Activated T-helper 2 cell treated with anti-CD3 and anti-CD28 coated beads, Interferon-gamma antibody, Interleukin-2, Interleukin-4, amounts not matched to agents 10 μg/mL and 5 μg/mL and 100 μg/mL, durations not matched to agents 14 hours and 24 hours and 36 hours (primary cell): ENCODE measurements at regions not wholly inside any gene's neighbourhood (a gene's known extent, or its start where the extent isn't known, plus 50 kb on each side); places are given as distances from the start of the nearest gene placed in this dataset.

ENCODE experiments used
- DNase-seq: peaks from one replicate; pipeline ENCODE4 v3.0.0; 2021; ENCODE audit warnings: low spot score
- H3K27ac Mint-ChIP-seq: one replicate; pipeline ENCODE4 v1.8.0; 2021; ENCODE audit warnings: mixed read lengths
- H3K27me3 Mint-ChIP-seq: one replicate; pipeline ENCODE4 v1.8.0; 2021; ENCODE audit warnings: low read depth, mixed read lengths
- H3K36me3 Mint-ChIP-seq: one replicate; pipeline ENCODE4 v1.8.0; 2021; ENCODE audit warnings: low read depth, mixed read lengths
- H3K4me1 Mint-ChIP-seq: one replicate; pipeline ENCODE4 v1.8.0; 2021; ENCODE audit warnings: low read depth, mixed read lengths
- H3K4me3 Mint-ChIP-seq: one replicate; pipeline ENCODE4 v1.8.0; 2021; ENCODE audit warnings: low read depth, mild to moderate bottlenecking, moderate library complexity, mixed read lengths
- H3K9me3 Mint-ChIP-seq: one replicate; pipeline ENCODE4 v1.8.0; 2021; ENCODE audit warnings: mixed read lengths
- intact Hi-C: fragments of 100-400 bp; cut with micrococcal nuclease; formaldehyde crosslinking; loops from one replicate; pipeline ENCODE4 v1.15.1; 2023

DNA sequence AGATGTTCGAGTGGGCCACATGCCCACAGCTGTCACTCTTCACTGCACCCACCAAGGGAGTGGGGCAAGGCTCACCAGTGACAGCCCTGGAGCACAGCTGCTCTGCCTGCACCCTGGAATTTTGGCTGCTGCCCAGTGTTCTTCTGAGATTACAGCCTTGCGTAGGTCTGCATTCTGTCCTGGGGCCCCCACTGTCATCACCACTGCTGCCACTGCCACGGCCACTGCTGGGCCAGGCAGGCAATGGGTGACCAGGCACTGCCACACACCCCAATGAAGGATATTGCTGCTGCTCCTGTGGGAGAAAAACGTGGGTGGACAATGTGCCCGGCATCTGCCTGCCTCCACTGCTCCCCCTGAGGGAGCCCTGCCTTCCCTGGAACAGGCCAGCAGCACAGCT is 1717.0 kb downstream of the TP53TG3F start:
- DNase-seq = no peak
- Mint-ChIP-seq H3K9me3 (peaks cover 53% of the 10 kb centered on the region), H3K36me3 (no peaks in the 10 kb centered on the region), H3K4me3 (no peak overlapping the region), H3K27me3 (no peaks in the 10 kb centered on the region), H3K27ac (no peak overlapping the region), H3K4me1 (no peaks in the 10 kb centered on the region)
- intact Hi-C loops = no loop called here

DNA sequence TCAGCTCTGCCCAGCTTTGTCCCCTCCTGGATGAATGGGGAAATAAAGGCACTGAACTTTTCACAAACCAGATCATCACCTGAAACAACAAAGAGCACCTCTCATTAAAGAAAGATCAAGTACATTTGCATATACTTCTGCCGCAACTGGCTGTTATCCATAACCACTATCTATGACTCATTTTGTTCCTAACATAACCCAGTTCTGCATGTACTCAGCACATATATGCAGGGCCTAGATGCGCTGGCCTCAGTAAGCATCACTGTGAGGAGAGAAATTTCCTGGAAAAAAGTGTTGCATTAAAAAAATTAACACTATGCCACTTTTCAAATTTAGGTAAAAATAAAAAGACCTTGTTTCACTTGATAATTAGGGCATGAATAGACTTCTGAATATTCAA is 1718.4 kb downstream of the TP53TG3F start:
- Mint-ChIP-seq H3K4me3 (no peak overlapping the region), H3K36me3 (peaks cover 3% of the 10 kb centered on the region), H3K4me1 (no peaks in the 10 kb centered on the region), H3K27ac (no peak overlapping the region), H3K9me3 (peaks cover 50% of the 10 kb centered on the region), H3K27me3 (no peaks in the 10 kb centered on the region)
- intact Hi-C loops = no loop called here
- DNase-seq = no peak

DNA sequence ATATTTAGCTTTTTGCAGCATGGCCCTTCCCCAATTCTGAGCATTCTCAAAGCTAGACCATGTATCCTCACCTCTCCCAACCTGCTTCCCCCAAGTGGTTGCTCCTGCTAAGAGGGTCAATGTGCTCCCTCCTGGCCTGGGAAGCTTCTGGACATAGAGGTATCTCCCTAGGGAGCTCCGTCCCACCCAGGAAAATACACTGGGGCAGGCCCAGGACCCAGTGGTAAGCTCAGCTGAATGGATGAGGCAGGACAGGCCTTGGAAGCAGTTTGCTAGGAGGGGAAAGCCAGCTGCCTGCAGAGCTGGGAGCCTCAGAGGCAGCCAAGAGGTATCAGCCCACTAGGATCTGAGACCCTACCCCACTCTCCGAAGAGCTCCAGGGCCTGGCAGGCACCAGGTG is 1721.6 kb downstream of the TP53TG3F start:
- H3K36me3 Mint-ChIP-seq = peaks cover 3% of the 10 kb centered on the region
- no peak for DNase-seq
- H3K27me3 Mint-ChIP-seq = no peaks in the 10 kb centered on the region
- H3K4me1 Mint-ChIP-seq = no peaks in the 10 kb centered on the region
- H3K9me3 Mint-ChIP-seq = peaks cover 62% of the 10 kb centered on the region
- intact Hi-C loops = no loop called here
- no peak overlapping the region for H3K27ac Mint-ChIP-seq
- no peak overlapping the region for H3K4me3 Mint-ChIP-seq

DNA sequence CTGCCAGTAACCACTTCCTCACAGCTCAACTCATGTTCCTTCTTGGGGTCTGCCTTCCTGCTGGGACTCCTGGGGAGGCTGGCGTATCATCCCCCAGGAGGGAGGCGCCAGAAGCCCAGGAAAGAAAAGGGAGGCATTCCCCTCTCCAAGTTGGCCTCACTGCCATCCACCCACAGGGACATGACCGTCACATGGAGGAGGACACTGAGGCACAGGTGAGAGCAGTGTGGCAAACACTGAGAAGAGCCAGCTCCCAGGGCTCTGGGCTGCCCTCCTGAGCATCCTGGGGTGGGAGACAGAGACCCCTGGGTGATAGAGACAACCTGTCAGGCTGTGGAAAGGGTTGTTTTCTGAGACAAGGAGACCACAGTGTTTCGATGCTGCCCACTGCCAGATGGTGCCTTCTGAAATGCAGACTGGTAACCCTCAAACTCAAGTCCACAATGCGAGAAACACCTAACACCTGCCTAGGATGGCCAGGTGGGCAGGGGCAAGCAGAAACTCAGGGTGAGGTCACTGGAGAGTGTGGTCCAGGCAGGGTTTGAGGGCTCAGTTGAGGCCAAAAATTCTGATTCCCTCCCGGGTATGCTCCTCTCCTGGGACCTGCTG is 1722.1 kb downstream of the TP53TG3F start:
- H3K36me3 Mint-ChIP-seq = peaks cover 3% of the 10 kb centered on the region
- peaks cover 67% of the 10 kb centered on the region for H3K9me3 Mint-ChIP-seq
- DNase-seq = no peak
- no peak overlapping the region for H3K27ac Mint-ChIP-seq
- no peak overlapping the region for H3K4me3 Mint-ChIP-seq
- intact Hi-C loops = no loop called here
- H3K4me1 Mint-ChIP-seq = no peaks in the 10 kb centered on the region
- H3K27me3 Mint-ChIP-seq = no peaks in the 10 kb centered on the region

- Mint-ChIP-seq H3K4me1 (no peaks in the 10 kb centered on the region), H3K9me3 (peaks cover 67% of the 10 kb centered on the region), H3K27me3 (no peaks in the 10 kb centered on the region), H3K27ac (no peak overlapping the region), H3K4me3 (no peak overlapping the region), H3K36me3 (peaks cover 3% of the 10 kb centered on the region)
- intact Hi-C loops = no loop called here
- no peak for DNase-seq
These were observed 1722.7 kb downstream of the TP53TG3F start for GRCh38 chr16:35182043-35182677.

DNA sequence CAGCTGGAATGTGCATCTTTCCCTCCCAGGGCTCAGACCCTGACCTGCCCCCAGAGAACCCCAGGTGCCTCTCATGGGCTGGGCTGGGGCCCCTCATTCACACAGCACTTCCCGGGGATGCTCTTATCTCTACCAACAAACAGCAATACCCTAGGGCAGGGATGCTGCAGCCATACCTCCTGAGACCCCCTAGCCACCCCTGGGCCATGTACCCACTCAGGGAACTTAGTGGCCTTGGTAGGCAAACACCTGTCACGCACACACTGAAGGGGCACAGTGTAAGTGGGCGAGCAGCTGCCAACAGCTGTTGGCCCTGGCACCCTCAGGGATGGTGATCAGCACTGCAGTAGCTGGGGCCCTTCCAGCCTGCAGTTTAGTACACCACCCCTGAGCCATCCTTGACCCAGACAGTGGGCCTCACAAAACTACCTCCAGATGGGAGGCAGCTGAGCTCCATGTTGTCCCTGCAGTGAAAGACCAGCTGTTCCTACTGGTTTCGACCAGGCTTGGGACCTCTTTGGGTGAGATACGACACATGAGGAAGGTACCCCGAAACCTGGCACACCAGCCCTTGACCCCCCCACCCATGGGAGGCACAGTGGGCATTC is 1723.6 kb downstream of the TP53TG3F start:
- Mint-ChIP-seq H3K4me3 (no peak overlapping the region), H3K27me3 (no peaks in the 10 kb centered on the region)

DNA sequence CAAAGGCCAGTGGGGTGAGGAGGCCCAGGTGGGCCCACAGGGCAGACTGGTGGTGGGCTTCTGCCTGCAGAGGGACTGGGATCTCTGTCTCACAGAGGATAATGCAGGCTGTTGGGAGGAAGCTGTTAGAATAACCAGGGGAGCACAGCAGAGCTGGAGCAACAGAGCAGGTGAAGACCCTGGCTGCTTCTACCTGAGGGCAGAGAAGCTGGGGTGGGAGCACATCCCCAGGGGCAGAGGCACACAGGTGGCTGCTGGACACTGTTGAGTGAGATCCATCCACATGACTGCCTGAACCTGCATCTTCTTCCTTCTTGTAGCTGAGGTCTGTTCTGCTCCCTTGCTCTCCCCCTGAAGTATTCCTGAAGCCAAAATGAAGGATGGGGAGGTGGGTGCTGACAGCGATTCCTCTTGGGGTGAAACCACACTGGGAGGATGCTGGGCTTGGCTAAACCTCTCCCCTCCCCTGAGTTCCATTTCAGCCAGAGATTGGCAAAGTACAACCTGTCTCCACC is 1725.0 kb downstream of the TP53TG3F start:
- intact Hi-C loops = no loop called here
- H3K4me3 Mint-ChIP-seq = no peak overlapping the region
- peaks cover 51% of the 10 kb centered on the region for H3K9me3 Mint-ChIP-seq
- DNase-seq = no peak
- no peaks in the 10 kb centered on the region for H3K4me1 Mint-ChIP-seq
- no peak overlapping the region for H3K27ac Mint-ChIP-seq
- no peaks in the 10 kb centered on the region for H3K27me3 Mint-ChIP-seq
- H3K36me3 Mint-ChIP-seq = peaks cover 3% of the 10 kb centered on the region

More for the DNA sequence above, 1723.6 kb downstream of the TP53TG3F start:
- DNase-seq = no peak
- Mint-ChIP-seq H3K27ac (no peak overlapping the region), H3K36me3 (peaks cover 3% of the 10 kb centered on the region), H3K9me3 (peaks cover 58% of the 10 kb centered on the region), H3K4me1 (no peaks in the 10 kb centered on the region)
- intact Hi-C loops = no loop called here

- Mint-ChIP-seq H3K4me3 (no peak overlapping the region), H3K27me3 (no peaks in the 10 kb centered on the region), H3K9me3 (peaks cover 47% of the 10 kb centered on the region), H3K36me3 (peaks cover 3% of the 10 kb centered on the region), H3K4me1 (no peaks in the 10 kb centered on the region), H3K27ac (no peak overlapping the region)
- intact Hi-C loops = no loop called here
- no peak for DNase-seq
These were observed 1726.1 kb downstream of the TP53TG3F start for GRCh38 chr16:35185366-35186044.

DNA sequence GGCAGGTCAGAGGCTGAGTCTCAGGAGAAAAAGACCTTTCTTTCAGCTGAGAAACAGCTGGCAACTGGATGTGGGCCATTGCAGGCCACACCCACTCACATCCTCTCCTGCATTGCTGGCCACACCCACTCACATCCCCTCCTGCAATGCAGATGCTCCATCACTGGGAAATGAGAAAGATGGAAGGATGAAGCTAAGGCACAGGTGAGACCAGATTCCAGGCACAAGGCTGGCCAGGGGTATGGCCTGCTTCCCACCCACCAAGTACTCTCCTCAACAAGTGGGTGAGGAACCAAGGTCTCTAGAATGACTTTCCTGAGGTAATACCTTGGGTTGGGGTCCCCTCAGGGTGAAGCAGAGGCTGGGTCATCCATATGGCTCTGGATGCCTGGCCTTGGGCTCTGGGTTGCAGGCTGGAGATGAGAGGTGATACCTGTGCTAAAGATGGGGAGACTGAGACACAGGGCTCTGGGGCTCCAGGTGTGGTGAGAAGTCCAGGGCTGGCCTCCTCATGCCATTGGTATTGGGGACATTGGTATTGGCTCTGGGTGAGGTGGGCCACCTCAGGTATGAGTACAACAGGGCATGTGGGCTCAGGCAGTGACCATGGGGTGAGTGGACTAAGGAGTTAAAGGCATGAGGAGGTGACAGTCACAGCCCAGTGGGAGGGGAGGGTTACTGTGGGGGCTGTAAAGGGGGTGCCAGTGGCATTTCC is 1726.8 kb downstream of the TP53TG3F start:
- intact Hi-C loops = no loop called here
- no peaks in the 10 kb centered on the region for H3K4me1 Mint-ChIP-seq
- peaks cover 42% of the 10 kb centered on the region for H3K9me3 Mint-ChIP-seq
- DNase-seq = no peak
- no peaks in the 10 kb centered on the region for H3K27me3 Mint-ChIP-seq
- H3K36me3 Mint-ChIP-seq = peaks cover 3% of the 10 kb centered on the region
- H3K27ac Mint-ChIP-seq = no peak overlapping the region
- no peak overlapping the region for H3K4me3 Mint-ChIP-seq

- no peak for DNase-seq
- intact Hi-C loops = no loop called here
- Mint-ChIP-seq H3K27ac (no peak overlapping the region), H3K4me3 (no peak overlapping the region), H3K27me3 (no peaks in the 10 kb centered on the region), H3K4me1 (no peaks in the 10 kb centered on the region), H3K36me3 (no peaks in the 10 kb centered on the region), H3K9me3 (peaks cover 39% of the 10 kb centered on the region)
These were observed 1728.3 kb downstream of the TP53TG3F start for GRCh38 chr16:35187665-35188225.

- Mint-ChIP-seq H3K36me3 (no peaks in the 10 kb centered on the region), H3K9me3 (peaks cover 36% of the 10 kb centered on the region), H3K27ac (no peak overlapping the region), H3K4me1 (no peaks in the 10 kb centered on the region), H3K4me3 (no peak overlapping the region), H3K27me3 (no peaks in the 10 kb centered on the region)
- intact Hi-C loops = no loop called here
- DNase-seq = no peak
These were observed 1729.1 kb downstream of the TP53TG3F start for GRCh38 chr16:35188288-35189155.

DNA sequence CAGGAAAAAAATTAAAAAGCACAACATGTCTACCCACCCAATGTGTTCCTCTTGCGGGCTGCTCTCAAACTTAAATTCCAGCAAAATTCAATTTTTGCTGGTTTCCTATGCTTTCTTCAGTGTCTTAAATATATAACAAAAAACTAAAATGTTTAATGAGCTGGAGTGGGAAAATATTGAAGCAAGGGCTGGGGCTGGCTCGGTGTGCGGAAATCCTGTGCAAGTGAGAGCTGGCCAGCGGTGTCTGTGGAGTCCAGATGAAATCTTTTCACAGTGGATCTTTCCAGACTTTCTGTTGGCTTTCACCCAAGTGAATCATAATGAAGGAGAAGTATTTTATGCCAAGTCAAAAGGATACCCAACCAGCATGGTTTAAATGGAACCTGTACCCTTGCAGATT is 1733.6 kb downstream of the TP53TG3F start:
- H3K27me3 Mint-ChIP-seq = no peaks in the 10 kb centered on the region
- H3K4me3 Mint-ChIP-seq = no peak overlapping the region
- H3K9me3 Mint-ChIP-seq = peaks cover 47% of the 10 kb centered on the region
- no peaks in the 10 kb centered on the region for H3K36me3 Mint-ChIP-seq
- intact Hi-C loops = no loop called here
- H3K27ac Mint-ChIP-seq = no peak overlapping the region
- H3K4me1 Mint-ChIP-seq = no peaks in the 10 kb centered on the region
- no peak for DNase-seq
